Activated CD8-positive, alpha-beta memory T cell treated with anti-CD3 and anti-CD28 coated beads for 4 hours (primary cell): ENCODE measurements at regions not wholly inside any gene's neighbourhood (a gene's known extent, or its start where the extent isn't known, plus 50 kb on each side); places are given as distances from the start of the nearest gene placed in this dataset.

Experiments
- DNase-seq, 2 donors: peaks; one replicate each; pipeline ENCODE4 v3.0.0-alpha.2; 2020; ENCODE audit warnings: low read depth in 2 of 2

- DNase-seq, result no peak
Observed at GRCh38 chr3:193873426-193874201, 262.3 kb upstream of the HES1 start.

- no peak for DNase-seq
Observed at GRCh38 chr3:193874512-193874911, 261.4 kb upstream of the HES1 start.

DNA sequence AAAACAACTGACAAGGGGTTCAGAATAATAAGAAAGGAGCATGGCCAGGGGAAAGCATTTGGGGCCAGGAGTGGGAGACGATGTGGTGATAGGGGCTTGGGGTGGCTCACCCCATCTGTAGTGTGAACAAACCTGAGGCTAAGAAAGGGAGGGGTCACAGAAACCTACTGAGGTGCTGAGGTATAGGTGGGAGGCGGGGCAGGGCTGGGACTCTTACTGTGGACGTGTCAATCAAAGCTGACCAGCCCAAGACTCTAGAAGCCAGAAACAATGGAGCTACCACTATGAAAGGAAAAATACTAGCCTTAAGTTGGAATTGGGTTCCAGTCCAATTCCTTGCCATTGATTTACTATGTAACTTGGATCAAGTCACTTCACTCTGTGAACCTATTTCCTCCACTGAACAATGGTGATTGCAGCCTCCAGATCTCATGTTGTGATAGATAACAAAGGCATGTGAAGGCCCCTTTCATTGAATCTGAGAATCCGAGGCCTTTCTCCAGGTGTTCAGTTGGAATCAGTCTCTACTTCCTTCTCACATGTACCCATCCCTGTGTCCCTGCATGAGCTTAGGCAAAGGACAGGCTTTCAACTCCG, 260.9 kb upstream of the HES1 start:
- DNase-seq, result no peak

- DNase-seq, result no peak
Observed at GRCh38 chr3:193875601-193876321, 260.2 kb upstream of the HES1 start.

DNA sequence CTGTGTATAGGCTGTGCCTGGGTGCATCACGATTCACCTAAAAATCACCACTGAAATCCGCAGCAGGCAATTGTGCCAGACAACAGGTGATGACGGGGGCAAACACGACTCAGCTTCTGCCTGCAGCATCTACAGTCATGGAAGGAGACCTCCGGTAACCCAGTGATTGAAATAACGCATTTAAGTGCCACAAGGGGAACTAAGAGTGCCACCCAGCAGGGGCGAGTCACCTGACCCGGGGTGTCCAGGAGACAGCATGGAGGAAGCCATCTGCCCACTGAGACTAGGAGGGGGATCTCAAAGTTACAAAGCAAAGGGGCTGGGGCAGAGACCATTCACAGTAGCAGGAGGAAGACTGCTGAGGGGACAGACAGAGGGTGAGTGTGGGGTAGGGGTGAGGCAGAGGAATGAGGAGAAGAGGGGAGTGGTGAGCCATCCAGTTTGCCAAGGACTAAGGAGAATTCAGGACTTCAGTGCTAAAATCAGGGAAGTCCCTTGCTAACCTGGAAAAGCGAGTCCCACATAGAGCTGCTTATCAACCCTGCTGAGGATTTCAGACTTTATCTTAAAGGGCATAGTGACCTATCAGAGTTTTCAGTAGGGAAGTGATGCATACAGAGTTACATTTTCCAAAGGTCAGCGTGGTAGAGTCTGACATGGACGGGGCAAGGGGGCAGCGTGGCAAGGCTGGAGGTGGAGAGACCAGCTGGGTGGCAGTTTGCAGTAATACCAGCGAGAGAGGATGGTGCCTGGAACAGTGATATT, 256.7 kb upstream of the HES1 start:
- no peak for DNase-seq

- no peak for DNase-seq
Observed at GRCh38 chr3:193879864-193880242, 256.1 kb upstream of the HES1 start.

DNA sequence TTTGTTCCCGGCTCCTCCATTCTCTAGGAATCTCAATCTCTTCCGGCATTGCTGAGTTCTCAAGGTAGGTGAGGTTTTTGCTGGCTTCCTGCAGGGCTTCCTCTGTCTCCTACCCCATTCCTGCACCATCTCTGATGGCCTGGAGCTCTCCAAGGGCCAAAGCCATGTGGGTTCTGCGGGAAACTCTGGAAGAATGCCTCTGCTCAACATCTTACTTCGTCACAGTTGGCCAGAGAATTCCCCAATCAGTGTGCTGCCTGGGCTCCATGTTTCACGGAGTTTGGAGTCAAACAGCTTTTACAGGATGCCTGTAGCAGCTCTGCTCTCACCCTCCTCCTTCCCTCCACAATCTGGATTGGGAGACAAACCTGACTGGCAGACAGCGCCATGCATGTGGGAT, 253.9 kb upstream of the HES1 start:
- no peak for DNase-seq

GRCh38 chr3:193883551-193883950, 252.4 kb upstream of the HES1 start:
- no peak for DNase-seq

DNA sequence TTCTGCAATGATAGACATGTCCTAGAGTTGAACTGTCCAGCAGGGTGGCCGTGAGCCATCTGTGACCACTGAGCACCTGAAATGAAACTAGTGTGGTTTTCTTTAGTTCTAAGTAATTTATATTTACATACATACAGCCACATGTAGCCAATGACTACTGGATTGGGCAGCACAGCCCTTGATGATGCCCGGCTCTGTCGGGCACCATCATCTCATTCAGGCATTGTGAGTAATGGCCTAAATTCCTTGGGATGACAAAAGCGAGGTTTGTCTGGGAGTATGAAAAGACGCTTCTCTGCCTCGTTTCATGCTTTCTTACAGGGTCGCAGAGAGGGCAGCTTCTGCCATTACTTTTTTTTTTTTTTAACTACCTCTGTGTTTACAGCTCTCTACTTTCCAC, 251.9 kb upstream of the HES1 start:
- DNase-seq, result no peak

DNA sequence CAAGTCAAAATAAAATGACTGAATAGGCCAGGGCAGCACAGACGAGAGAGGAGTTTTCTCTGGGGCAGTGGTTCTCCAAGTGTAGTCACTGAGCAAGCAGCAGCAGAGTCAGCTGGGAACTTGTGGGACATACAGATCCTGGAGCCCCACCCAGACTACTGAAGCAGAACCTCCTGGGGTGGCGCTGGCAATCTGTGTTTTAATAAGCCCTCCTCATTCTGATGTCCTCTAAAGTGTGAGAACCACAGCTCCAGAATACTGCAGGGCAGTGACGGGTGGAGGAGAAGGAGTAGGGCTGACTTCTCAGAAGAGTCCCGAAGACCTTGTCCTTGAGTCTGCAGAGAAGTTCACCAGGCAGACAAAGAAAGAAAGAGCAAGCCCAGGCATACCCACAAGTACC, 251.3 kb upstream of the HES1 start:
- no peak for DNase-seq

GRCh38 chr3:193885832-193886231, 250.1 kb upstream of the HES1 start:
- no peak for DNase-seq

DNA sequence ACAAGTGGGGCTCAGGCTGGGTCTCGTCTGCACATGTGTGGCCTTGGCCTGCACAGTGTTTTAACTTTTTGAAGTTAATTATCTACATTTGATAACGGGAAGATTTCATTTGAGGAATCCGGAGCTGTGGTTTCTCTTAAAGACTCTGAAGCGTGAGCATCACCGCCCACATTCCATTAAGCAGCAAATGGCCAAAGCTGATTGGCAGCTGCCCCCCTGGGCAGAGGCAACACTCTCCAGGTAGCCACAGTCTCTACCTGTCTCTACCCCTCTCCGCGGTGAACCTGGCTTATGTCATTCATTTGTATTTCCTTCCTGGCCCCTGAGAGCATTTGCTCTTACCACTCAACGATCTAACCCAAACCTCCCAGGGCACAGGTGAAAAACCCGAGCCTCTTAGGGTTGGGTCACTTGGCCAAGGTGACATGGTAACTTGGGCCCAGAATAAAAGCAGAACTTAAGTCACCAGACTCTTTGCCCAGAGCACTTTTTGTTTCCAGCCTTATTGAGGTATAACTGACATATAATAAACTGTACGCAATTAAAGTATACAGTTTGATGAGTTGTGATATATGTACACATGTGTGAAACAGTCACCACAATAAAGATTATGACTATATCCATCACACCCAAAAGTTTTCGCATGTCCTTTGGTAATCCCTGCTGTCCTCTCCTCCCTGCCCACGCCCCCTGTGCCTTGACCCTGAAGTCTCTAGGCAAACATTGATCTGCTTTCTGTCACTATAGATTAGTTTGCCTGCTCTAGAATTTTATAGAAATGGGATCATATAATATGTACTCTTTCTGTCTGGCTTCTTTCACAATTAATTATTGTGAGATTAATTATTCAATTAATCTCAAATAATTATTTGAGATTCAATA, 245.7 kb upstream of the HES1 start:
- no peak for DNase-seq

GRCh38 chr3:193894121-193894863, 241.7 kb upstream of the HES1 start:
- DNase-seq, result no peak

- DNase-seq, result no peak
Observed at GRCh38 chr3:193895409-193895808, 240.5 kb upstream of the HES1 start.

DNA sequence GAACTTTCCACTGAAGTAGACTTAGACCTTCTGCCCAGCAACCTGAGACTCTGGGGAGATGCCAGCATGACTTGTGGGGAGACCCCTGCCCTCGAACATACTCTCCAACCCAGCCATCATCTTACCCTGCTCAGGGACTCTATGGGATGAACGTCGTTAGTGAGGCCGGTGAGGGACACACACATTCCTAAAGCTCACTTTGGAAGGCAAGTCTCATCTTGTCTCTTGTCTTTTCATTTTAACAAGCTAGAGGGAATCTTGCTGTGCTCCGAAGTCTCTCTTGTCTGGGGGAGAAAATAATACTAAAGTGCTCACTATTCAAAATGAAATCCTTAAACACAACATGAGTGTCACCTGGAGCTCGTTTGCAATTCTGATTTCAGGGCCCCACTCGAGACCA, 239.5 kb upstream of the HES1 start:
- no peak for DNase-seq

- DNase-seq, result no peak
Observed at GRCh38 chr3:193897288-193897687, 238.7 kb upstream of the HES1 start.

DNA sequence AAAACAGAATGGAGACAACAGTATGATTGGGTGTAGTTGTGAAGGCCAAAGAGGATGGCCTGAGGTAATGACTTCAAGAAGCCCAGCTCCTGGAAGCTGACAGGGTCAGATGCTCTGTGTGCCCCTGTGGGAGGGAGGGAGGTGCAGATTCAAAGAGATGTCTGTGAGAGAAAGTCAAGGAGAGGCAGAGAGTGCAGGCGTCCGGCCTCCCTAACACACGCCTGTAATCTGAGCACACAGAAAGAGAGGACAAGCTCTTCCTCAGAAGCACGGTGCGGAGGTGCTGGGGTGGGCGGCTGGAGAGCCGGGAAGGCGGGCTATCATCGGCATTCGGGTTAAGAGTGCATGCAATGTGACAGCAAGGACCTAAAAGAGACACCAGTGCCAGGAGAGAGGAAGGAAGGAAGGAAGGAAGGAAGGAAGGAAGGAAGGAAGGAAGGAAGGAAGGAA, 238.2 kb upstream of the HES1 start:
- DNase-seq, result no peak

GRCh38 chr3:193899001-193899400, 236.9 kb upstream of the HES1 start:
- no peak for DNase-seq

DNA sequence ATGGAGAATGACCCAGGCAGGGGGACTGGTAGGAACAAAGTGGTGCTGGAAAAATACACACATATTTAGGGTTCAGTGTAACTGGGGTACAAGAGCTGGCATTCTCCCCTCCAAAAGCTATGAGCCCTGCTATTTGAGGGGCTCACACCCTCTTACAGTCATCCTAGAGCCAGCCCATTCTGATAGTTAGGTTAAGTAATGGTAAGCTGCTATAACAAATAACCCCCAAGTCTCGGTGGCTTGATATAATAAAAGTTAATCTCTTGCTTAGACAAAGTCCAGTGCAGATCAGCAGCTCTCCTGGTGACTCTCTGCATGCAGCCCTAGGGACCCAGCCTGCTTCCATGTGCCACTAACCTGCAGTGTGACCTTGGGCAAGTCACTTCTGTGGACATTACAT, 234.9 kb upstream of the HES1 start:
- DNase-seq, result no peak
